ENCODE measurements at regions not wholly inside any gene's neighbourhood (a gene's known extent, or its start where the extent isn't known, plus 50 kb on each side); places are given as distances from the start of the nearest gene placed in this dataset.

- TF ChIP-seq YY1 (IDR thresholded peaks at IDR 0.05; ENCODE audit: insufficient read depth, insufficient read length) = no peak
- no peak for TF ChIP-seq SUZ12 (IDR thresholded peaks at IDR 0.05; ENCODE audit: extremely low read depth, insufficient read depth, insufficient read length)
- TF ChIP-seq ZNF274 (IDR thresholded peaks at IDR 0.05; ENCODE audit: low read depth, low read length) = no peak
Observed at GRCh38 chr13:87810920-87811344, 139.8 kb downstream of the SLITRK5 start.
